HepG2 (cell line): ENCODE measurements at regions not wholly inside any gene's neighbourhood (a gene's known extent, or its start where the extent isn't known, plus 50 kb on each side); places are given as distances from the start of the nearest gene placed in this dataset.

ENCODE experiments used
- JUN ChIP-seq: sonication (generic); formaldehyde crosslinking; IDR thresholded peaks from 2 replicates; pipeline ENCODE4 v1.4.0; 2020; ENCODE audit warnings: mild to moderate bottlenecking, missing genetic modification reagents
- ZNF703 ChIP-seq: sonication (generic); formaldehyde crosslinking; IDR thresholded peaks from 2 replicates; pipeline ENCODE4 v1.5.1; 2020; ENCODE audit warnings: missing genetic modification reagents, mild to moderate bottlenecking, moderate library complexity, borderline replicate concordance

DNA sequence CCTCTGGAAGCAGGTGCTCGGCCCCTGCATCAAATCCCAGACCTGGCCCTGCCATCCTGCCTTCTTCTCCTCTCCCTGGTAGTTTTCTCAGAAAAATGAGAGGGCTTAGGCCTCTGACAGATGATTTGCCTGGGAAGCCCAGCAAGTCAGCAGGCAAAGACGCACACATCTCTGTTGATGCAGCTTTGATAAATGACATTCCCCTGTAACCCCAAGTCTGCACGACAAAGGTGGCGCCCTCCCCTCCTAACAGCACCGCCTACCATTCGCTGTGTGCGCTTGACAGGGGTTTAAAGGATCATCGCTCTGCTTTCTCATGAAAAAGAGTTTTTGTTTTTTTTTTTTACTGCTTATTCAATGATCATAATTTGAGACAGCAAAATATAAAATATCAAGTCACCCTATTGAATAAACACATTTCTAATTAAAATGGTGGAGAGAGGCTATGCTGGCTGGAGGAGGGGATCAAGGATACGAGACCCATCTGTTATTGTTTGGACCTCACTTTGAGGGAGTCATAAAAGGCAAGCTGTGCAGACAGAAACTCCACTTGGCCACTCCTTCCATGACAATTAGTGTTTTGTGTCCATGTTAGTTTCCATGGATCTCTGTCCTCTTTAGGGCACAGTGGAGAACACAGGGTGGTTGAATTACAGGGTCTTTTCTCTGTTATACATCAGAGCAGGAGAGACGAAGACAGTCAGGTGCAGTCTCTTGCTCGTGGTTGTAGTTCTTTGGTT, 126.1 kb downstream of the FGF9 start:
- no peak for TF ChIP-seq ZNF703 (CRISPR knock-in tag)
- TF ChIP-seq JUN (CRISPR knock-in tag): no peak
